HG02870 (cell line): ENCODE measurements at regions not wholly inside any gene's neighbourhood (a gene's known extent, or its start where the extent isn't known, plus 50 kb on each side); places are given as distances from the start of the nearest gene placed in this dataset.

ENCODE experiments used
- ATAC-seq: cut with Tn5 transposase; IDR thresholded peaks from one replicate; pipeline ENCODE4 v1.9.1; 2021; ENCODE audit warnings: mild to moderate bottlenecking, moderate library complexity; ENCODE audit not compliant: unreplicated experiment

DNA sequence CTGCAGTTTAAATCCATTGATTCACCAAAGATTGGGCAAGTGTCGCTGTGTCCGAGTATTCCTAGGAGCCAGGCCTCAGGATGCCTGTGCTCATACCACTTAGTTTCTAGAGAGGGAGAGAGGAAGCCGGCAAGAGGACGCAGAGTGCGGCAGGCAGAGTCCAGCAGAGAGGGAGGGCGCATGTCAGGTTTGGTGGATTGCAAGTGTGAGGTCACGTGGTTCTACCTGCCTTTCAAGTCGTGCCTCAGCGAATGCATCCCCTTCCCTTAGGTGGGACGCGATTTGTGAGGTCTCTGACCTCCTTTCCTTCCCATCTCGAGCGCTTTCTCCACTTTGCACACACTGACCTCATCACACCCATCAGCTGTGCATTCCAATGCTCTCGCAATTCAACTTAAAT lies 188.1 kb downstream of the TMEM18 start:
- no peak for ATAC-seq

- ATAC-seq, result no peak
These were observed 189.8 kb downstream of the TMEM18 start for GRCh38 chr2:487186-488079.

- no peak for ATAC-seq
These were observed 190.8 kb downstream of the TMEM18 start for GRCh38 chr2:486371-486770.

- ATAC-seq, result no peak
These were observed 193.5 kb upstream of the ALKAL2 start for GRCh38 chr2:481388-481787.

DNA sequence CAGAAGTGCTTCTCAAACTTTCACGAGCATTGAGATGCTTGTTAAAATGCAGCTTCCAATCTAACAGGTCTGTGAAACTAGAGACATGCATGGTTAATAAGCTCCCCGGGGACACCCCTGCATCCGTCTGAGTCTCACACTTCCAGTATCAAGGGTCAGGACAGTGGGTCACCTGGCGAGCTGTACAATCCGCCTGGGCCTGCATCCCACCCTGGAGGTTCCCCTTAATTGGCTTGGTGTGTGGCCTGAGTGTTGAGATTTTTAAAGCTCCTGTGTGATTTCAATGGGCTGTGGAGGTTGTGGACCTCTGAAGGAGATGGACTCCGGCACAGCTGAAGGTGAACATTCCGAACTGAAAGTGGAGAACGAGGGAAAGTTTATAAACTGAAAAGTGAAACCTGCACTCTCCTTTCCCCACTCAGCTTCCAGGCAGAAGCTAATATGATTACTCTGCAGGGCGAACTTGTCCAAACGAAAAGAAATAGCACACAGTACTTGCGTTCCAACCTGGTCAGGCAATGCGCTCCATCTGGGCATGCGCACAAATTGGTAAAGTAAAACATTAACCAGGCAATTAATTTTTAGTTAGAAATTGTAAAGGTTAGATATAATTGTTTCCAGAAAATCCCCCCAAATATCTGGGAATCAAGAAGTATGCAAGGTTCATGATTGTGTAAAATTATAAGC lies 191.7 kb upstream of the ALKAL2 start:
- ATAC-seq, result no peak

DNA sequence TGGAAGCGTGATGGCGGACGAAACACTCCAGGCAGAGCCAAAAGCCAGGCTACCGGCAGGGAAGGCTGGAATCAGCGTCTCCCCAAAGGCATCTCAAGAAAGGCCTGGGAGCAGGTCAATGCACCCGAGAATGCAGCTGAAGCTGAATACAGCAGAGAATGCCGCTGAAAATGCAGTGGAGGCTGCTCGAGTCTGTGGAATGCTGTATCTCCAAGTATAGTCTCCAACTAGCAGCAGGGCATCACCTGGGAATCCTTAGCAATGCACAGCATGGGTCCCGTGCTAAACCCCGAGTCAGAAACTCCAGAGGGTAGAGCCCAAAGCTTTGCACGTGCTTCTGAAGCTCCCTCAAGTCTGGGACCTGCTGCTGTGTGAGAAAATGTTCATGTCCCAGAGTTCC lies 191.1 kb upstream of the ALKAL2 start:
- no peak for ATAC-seq

- no peak for ATAC-seq
These were observed 183.7 kb upstream of the ALKAL2 start for GRCh38 chr2:471560-471959.

- ATAC-seq, result no peak
These were observed 181.6 kb upstream of the ALKAL2 start for GRCh38 chr2:469514-469913.

- ATAC-seq, result no peak
These were observed 180.9 kb upstream of the ALKAL2 start for GRCh38 chr2:468648-469336.

DNA sequence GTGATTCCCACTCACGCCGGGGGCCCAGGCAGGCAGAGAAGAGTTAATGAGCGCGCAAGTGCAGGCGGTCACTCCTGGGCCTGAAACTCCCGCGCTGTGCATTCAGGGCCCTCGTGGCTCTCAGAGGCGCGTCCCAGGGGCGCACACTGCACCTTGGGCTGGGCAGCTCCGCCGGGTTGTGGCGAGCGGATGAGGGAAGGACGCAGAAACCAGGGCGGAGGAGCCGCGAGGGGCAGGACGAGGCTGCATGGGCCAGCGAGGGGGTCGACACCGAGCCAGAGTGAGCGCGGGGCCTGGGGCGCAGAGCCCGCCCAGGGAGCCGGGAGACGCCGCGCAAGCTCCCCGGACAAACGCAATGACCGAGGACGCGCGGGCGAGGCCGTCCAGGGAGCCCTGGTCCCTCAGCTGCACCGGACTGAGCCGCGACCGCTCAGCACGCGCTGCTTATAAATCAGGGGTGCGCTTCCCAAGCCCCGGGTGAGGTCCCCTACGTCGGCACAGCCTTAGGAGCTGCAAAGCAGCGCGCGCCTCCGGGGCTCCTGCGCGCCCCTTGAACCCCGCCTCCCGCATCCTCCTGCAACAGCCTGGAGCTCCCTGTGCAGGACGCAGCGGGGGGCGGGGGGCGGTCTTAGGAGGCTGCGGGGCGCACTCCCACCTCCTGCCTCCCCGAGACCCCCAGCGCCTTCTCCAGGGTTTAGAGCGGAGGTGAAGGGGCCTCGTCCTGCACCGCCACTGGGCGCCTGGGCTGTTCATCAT lies 180.2 kb upstream of the ALKAL2 start:
- ATAC-seq, result no peak

DNA sequence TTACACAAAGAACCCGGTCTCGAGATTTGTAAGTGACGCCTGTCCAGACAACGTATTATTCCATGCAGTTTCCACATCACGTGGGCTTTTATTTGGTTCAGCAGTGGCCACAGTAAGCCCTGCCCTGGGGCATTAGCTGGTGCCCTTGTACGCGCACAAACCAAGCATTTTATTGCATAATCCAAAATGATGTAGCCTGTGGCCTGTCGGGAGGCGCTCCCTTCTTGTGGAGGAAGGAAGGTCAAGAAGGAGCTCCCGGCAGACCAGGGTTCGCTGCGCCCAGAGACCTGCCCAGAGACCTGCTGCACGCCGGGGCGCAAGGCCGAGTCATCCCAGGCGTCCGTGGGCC lies 179.6 kb upstream of the ALKAL2 start:
- ATAC-seq, result no peak

DNA sequence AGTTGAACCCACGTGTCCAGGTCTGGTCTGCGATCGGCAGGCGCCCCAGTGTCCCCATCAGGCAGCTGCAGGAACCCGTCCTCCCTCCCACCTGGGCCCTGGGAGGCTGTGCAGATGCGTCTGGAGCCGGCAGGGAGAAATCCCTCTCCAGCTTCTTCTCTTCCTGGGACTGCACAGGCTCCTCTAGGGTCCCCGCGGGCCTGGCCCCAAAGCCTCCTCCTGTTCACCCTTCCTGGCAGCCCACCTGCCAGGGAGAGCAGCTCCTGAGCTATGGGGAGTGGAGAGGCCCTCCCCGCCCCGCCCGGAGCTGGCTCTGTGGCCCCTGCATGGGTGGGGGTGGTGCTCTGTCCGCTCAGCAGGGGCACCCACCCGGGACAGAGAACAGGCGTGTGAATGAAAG lies 179.2 kb upstream of the ALKAL2 start:
- no peak for ATAC-seq

GRCh38 chr2:464562-465309 lies 176.8 kb upstream of the ALKAL2 start:
- no peak for ATAC-seq

- peak; percentile 54 for ATAC-seq
These were observed 173.0 kb upstream of the ALKAL2 start for GRCh38 chr2:460861-461260.

DNA sequence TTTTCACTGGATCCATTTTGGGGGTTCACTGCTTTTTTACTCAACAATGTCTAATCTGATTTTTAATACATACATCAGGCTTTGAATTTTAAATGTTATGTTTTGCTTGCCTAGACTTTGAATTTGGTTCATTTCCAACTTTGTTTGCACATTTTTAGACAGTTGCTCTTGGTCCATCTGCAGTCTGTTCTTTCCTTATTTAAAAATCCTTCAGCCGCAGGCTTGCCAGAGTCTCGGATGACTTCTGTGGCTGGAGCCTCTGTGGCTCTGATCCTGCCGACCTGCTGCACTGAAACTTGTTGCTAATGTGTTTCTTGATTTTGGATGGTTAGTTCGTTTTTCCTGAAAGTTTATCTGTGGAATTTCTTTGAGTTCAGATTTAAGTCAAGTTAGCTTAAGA lies 172.0 kb upstream of the ALKAL2 start:
- no peak for ATAC-seq

DNA sequence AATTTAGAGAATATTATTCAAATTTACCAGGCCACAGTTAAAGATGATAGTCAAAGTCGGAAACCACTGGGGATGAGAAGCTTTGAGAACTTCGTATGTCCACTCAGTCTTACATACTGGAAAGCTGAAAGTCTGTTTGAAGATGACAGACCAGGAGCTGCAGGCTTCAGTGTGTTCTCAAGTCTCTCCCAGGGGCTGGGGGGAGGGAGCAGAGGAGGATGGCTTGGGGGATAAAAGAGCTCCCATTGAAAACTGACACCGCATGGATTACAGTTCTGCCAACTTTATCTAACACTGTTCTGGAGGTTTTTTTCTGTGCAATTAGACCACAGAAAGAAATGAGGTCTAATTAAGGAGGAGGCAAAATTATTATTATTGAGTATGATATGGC lies 170.5 kb upstream of the ALKAL2 start:
- no peak for ATAC-seq

DNA sequence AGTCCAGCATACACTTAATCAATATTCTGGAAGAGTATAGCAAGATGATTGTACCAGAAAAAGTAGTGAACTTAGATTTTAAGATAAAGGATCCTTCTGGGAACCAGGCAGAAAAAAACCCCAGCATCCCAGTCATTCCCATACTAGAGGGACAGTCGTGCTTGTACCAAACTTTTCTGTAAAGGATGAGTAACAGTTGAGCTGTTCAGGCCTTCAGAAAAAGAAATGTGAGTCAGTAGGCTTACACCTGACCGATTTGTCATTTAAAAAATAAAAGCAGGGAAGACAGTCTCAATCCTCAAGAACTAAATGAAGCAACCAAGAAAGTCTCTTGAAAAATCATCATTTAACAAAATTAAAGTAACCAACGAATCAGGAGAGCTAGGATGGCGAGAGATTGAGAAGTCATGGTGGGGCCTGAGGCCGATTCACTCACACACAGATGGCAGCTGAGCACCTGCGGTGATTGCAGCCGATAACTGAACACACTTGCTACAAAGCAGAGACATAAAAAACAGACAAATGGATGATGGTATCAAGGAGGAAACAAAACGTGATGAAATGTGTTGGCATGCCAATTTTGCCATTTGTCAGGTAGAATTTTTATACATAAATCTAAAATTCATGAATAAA lies 170.0 kb upstream of the ALKAL2 start:
- no peak for ATAC-seq

- no peak for ATAC-seq
These were observed 169.4 kb upstream of the ALKAL2 start for GRCh38 chr2:457262-457661.

GRCh38 chr2:455913-456312 lies 168.0 kb upstream of the ALKAL2 start:
- no peak for ATAC-seq
